ENCODE measurements at regions not wholly inside any gene's neighbourhood (a gene's known extent, or its start where the extent isn't known, plus 50 kb on each side); places are given as distances from the start of the nearest gene placed in this dataset.

- Histone ChIP-seq H3K4me1 (ENCODE audit: insufficient read depth, low read length, poor library complexity, severe bottlenecking) (no peaks in the 10 kb centered on the region), H4K20me1 (ENCODE audit: insufficient read depth, low read length) (no peaks in the 10 kb centered on the region), H3K9me3 (ENCODE audit: low read length) (no peaks in the 10 kb centered on the region), H3K4me2 (ENCODE audit: low read length) (no peak overlapping the region), H3K36me3 (ENCODE audit: insufficient read depth, low read length) (no peaks in the 10 kb centered on the region), H3K27ac (ENCODE audit: low read depth, low read length, poor library complexity, severe bottlenecking) (no peak overlapping the region), H3K9me2 (ENCODE audit: insufficient read depth, low read length) (no peaks in the 10 kb centered on the region), H3K79me2 (ENCODE audit: insufficient read depth, low read depth, low read length) (no peaks in the 10 kb centered on the region), H2AFZ (ENCODE audit: low read length) (no peak overlapping the region), H3K4me3 (ENCODE audit: low read depth, low read length, poor library complexity, severe bottlenecking) (no peak overlapping the region)
- ChIA-PET CTCF (ENCODE audit: unreplicated experiment) (no interaction called here), POLR2A (no interaction called here)
- BruUV-seq (replicated peaks) = no TSS peak
- DNase-seq (ENCODE audit: low spot score) = no peak
- intact Hi-C loops (cut with micrococcal nuclease; ENCODE audit: unreplicated experiment) = no loop called here
- TF ChIP-seq CTCF (conservative IDR thresholded peaks at IDR 0.05; ENCODE audit: low read length) (no peak), EZH2phosphoT487 (IDR thresholded peaks at IDR 0.05; ENCODE audit: borderline replicate concordance, low read depth, low read length) (no peak)
These were observed 226.2 kb downstream of the TTLL2 start for GRCh38 chr6:167550941-167551627.

- Histone ChIP-seq H3K9me2 (ENCODE audit: insufficient read depth, low read length) (no peaks in the 10 kb centered on the region), H3K36me3 (ENCODE audit: insufficient read depth, low read length) (no peaks in the 10 kb centered on the region), H3K79me2 (ENCODE audit: insufficient read depth, low read depth, low read length) (no peaks in the 10 kb centered on the region), H3K4me1 (ENCODE audit: insufficient read depth, low read length, poor library complexity, severe bottlenecking) (no peaks in the 10 kb centered on the region), H3K9me3 (ENCODE audit: low read length) (no peaks in the 10 kb centered on the region), H4K20me1 (ENCODE audit: insufficient read depth, low read length) (no peaks in the 10 kb centered on the region), H3K4me2 (ENCODE audit: low read length) (no peak overlapping the region), H2AFZ (ENCODE audit: low read length) (no peak overlapping the region), H3K27ac (ENCODE audit: low read depth, low read length, poor library complexity, severe bottlenecking) (no peak overlapping the region), H3K4me3 (ENCODE audit: low read depth, low read length, poor library complexity, severe bottlenecking) (no peak overlapping the region)
- TF ChIP-seq EZH2phosphoT487 (IDR thresholded peaks at IDR 0.05; ENCODE audit: borderline replicate concordance, low read depth, low read length) (no peak), CTCF (conservative IDR thresholded peaks at IDR 0.05; ENCODE audit: low read length) (no peak)
- POLR2A ChIA-PET = no interaction called here
- DNase-seq (ENCODE audit: low spot score) = no peak
- CTCF ChIA-PET (ENCODE audit: unreplicated experiment) = no interaction called here
- intact Hi-C loops (cut with micrococcal nuclease; ENCODE audit: unreplicated experiment) = no loop called here
- no TSS peak for BruUV-seq (replicated peaks)
These were observed 226.9 kb downstream of the TTLL2 start for GRCh38 chr6:167551628-167552257.

- Histone ChIP-seq H3K9me3 (ENCODE audit: low read length) (no peaks in the 10 kb centered on the region), H3K4me2 (ENCODE audit: low read length) (no peak overlapping the region), H3K27ac (ENCODE audit: low read depth, low read length, poor library complexity, severe bottlenecking) (no peak overlapping the region), H3K79me2 (ENCODE audit: insufficient read depth, low read depth, low read length) (no peaks in the 10 kb centered on the region), H4K20me1 (ENCODE audit: insufficient read depth, low read length) (no peaks in the 10 kb centered on the region), H3K4me3 (ENCODE audit: low read depth, low read length, poor library complexity, severe bottlenecking) (no peak overlapping the region), H3K36me3 (ENCODE audit: insufficient read depth, low read length) (no peaks in the 10 kb centered on the region), H3K9me2 (ENCODE audit: insufficient read depth, low read length) (no peaks in the 10 kb centered on the region), H3K4me1 (ENCODE audit: insufficient read depth, low read length, poor library complexity, severe bottlenecking) (no peaks in the 10 kb centered on the region), H2AFZ (ENCODE audit: low read length) (no peak overlapping the region)
- POLR2A ChIA-PET = no interaction called here
- CTCF ChIA-PET (ENCODE audit: unreplicated experiment) = no interaction called here
- TF ChIP-seq CTCF (conservative IDR thresholded peaks at IDR 0.05; ENCODE audit: low read length) (no peak), EZH2phosphoT487 (IDR thresholded peaks at IDR 0.05; ENCODE audit: borderline replicate concordance, low read depth, low read length) (no peak)
- no peak for DNase-seq (ENCODE audit: low spot score)
- no TSS peak for BruUV-seq (replicated peaks)
- intact Hi-C loops (cut with micrococcal nuclease; ENCODE audit: unreplicated experiment) = no loop called here
These were observed 227.4 kb downstream of the TTLL2 start for GRCh38 chr6:167552258-167552630.
